ENCODE measurements at regions not wholly inside any gene's neighbourhood (a gene's known extent, or its start where the extent isn't known, plus 50 kb on each side); places are given as distances from the start of the nearest gene placed in this dataset.
A peak's percentile ranks its signal among the peaks of the same experiment; 100 is the strongest.
"Not testable (repeated sequence)": the region's sequence is repeated elsewhere in the genome, so short reads cannot be mapped to it uniquely, and the experiment has no call there.

DNA sequence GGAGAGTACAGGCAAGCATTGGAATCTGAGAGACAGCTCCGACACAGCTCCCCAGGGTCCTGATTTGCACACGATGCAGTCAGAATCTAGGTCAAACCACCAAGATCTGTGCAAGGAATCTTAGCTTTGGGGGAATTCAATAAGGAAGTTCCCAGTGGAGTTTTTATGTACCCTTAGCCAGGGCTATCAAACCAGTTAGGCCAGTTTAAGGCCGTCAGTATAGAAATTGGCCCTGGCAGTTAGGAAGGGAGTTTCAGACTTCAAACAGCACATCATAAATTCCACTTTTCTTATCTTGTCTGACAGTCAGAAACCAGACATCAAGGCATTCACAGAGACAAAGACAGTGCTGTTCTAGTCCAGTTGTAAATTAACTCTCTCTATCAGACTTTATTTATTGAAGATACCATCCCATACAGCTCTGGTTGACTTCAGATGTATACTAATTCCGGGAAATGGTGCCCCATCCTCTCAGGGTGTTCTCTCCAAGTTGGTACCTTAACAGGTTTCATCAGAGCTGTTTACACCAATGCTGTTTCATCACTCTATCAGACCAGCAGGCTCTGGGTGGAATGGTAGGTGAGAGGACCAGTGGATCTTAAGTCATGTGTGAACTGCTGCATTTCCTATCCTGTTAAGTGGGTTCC lies 157.5 kb upstream of the ATF7IP start:
- Histone ChIP-seq H3K4me3 (no peak overlapping the region), H3K36me3 (no peaks in the 10 kb centered on the region), H3K4me1 (no peaks in the 10 kb centered on the region), H3K27me3 (no peaks in the 10 kb centered on the region), H3K9me3 (no peaks in the 10 kb centered on the region), H3K27ac (no peak overlapping the region)
- DNase-seq (no peak), ATAC-seq (no peak)
- TF ChIP-seq, protein P1, sequence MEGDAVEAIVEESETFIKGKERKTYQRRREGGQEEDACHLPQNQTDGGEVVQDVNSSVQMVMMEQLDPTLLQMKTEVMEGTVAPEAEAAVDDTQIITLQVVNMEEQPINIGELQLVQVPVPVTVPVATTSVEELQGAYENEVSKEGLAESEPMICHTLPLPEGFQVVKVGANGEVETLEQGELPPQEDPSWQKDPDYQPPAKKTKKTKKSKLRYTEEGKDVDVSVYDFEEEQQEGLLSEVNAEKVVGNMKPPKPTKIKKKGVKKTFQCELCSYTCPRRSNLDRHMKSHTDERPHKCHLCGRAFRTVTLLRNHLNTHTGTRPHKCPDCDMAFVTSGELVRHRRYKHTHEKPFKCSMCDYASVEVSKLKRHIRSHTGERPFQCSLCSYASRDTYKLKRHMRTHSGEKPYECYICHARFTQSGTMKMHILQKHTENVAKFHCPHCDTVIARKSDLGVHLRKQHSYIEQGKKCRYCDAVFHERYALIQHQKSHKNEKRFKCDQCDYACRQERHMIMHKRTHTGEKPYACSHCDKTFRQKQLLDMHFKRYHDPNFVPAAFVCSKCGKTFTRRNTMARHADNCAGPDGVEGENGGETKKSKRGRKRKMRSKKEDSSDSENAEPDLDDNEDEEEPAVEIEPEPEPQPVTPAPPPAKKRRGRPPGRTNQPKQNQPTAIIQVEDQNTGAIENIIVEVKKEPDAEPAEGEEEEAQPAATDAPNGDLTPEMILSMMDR (IDR thresholded peaks at IDR 0.05 in 4 of 5, conservative IDR thresholded peaks at IDR 0.05 in 1 of 5), result no peak
- in situ Hi-C loops (cut with MboI; ENCODE audit: low sequenced_read_pairs in 4 of 4), result no loop called here
- intact Hi-C loops (cut with DNase I; ENCODE audit: low total_unique reads), result no loop called here

- intact Hi-C loops (cut with DNase I; ENCODE audit: low total_unique reads), result no loop called here
These were observed 153.5 kb upstream of the ATF7IP start for GRCh38 chr12:14211947-14212387.

DNA sequence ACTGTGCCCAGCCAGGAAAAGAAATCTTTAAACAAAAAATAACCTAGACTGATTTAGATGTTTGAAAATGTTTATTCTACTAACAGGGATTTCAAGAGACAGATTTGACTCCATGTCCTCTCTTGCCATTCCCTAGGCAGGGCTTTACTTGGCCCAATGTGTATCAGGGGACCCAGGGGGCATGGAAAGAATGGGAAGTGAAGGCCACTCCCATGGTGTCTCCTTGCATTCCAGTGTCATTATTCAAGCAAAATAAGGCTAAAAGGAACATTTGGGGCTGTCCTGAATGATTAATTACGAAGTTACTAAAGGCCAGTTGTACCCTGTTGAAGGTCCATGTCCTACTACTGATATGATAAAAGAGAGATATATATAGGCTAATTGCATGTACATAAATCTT lies 151.9 kb upstream of the ATF7IP start:
- in situ Hi-C loops (cut with MboI; ENCODE audit: low sequenced_read_pairs in 4 of 4) (no loop called here), intact Hi-C loops (cut with DNase I; ENCODE audit: low total_unique reads) (no loop called here)
- peaks cover 0 to 4% of the 10 kb centered on the region in 2 donors for H3K4me1 ChIP-seq
- no peaks in the 10 kb centered on the region for H3K36me3 ChIP-seq
- DNase-seq (no peak), ATAC-seq (no peak)
- no peaks in the 10 kb centered on the region for H3K27me3 ChIP-seq
- TF ChIP-seq POLR2A (IDR thresholded peaks at IDR 0.05), result no peak
- TF ChIP-seq, protein P1 (IDR thresholded peaks at IDR 0.05 in 4 of 5, conservative IDR thresholded peaks at IDR 0.05 in 1 of 5), result no peak
- H3K9me3 ChIP-seq, result no peaks in the 10 kb centered on the region
- no peak overlapping the region for H3K4me3 ChIP-seq
- no peak overlapping the region for H3K27ac ChIP-seq

More at GRCh38 chr12:14211947-14212387, 153.5 kb upstream of the ATF7IP start:
- no peak for TF ChIP-seq POLR2A (IDR thresholded peaks at IDR 0.05)
- TF ChIP-seq, protein P1 (IDR thresholded peaks at IDR 0.05 in 4 of 5, conservative IDR thresholded peaks at IDR 0.05 in 1 of 5), result no peak
- Histone ChIP-seq H3K4me3 (no peak overlapping the region), H3K36me3 (no peaks in the 10 kb centered on the region), H3K9me3 (no peaks in the 10 kb centered on the region), H3K4me1 (peaks cover 0 to 3% of the 10 kb centered on the region in 2 donors), H3K27me3 (no peaks in the 10 kb centered on the region), H3K27ac (no peak overlapping the region)
- DNase-seq (no peak), ATAC-seq (no peak)
- in situ Hi-C loops (cut with MboI; ENCODE audit: low sequenced_read_pairs in 4 of 4), result no loop called here

DNA sequence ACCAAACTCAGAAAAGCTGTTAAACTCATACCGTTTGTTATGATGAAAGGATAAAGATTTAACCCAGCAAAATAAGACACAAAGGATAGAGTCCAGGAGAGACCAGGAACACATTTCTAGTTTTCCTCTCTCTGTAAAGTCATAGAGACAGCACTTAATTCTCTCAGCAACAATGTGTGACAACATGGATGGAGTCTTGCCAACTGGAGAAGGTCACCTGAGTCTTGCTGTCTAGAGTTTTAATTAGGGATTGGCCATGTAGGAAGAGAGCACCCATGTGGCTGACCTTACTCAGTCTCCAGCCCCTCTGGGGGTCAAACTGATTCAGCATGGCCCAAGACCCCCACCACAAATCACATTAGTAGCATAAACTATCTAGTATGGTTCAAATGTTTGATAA lies 151.0 kb upstream of the ATF7IP start:
- in situ Hi-C loops (cut with MboI; ENCODE audit: low sequenced_read_pairs in 4 of 4), result no loop called here
- H3K4me3 ChIP-seq, result no peak overlapping the region
- intact Hi-C loops (cut with DNase I; ENCODE audit: low total_unique reads), result no loop called here
- H3K27ac ChIP-seq, result no peak overlapping the region
- peaks cover 0 to 4% of the 10 kb centered on the region in 2 donors for H3K4me1 ChIP-seq
- no peaks in the 10 kb centered on the region for H3K27me3 ChIP-seq
- DNase-seq (no peak), ATAC-seq (no peak)
- no peaks in the 10 kb centered on the region for H3K9me3 ChIP-seq
- H3K36me3 ChIP-seq, result no peaks in the 10 kb centered on the region
- no peak for TF ChIP-seq POLR2A (IDR thresholded peaks at IDR 0.05)
- TF ChIP-seq, protein P1 (IDR thresholded peaks at IDR 0.05 in 4 of 5, conservative IDR thresholded peaks at IDR 0.05 in 1 of 5), result no peak

- intact Hi-C loops (cut with DNase I; ENCODE audit: low total_unique reads); H3K9me3 ChIP-seq; in situ Hi-C loops (cut with MboI; ENCODE audit: low sequenced_read_pairs in 4 of 4); DNase-seq; ATAC-seq; H3K4me1 ChIP-seq; H3K36me3 ChIP-seq; H3K27me3 ChIP-seq: not testable (repeated sequence)
- Histone ChIP-seq H3K4me3 (peak overlapping the region in 3 of 4 donors; percentile 47 to 51 (median 49)), H3K27ac (peak overlapping the region in 1 of 4 donors; percentile 37)
These were observed 149.5 kb upstream of the ATF7IP start for GRCh38 chr12:14215949-14216348.
